MM.1S (cell line): ENCODE measurements at regions not wholly inside any gene's neighbourhood (a gene's known extent, or its start where the extent isn't known, plus 50 kb on each side); places are given as distances from the start of the nearest gene placed in this dataset.

Experiments used
- DNase-seq: peaks from one replicate; pipeline ENCODE4 v3.0.0-alpha.2; 2015
- H2AFZ ChIP-seq: fragments of 300-600 bp; sonication (generic); 2 replicates; pipeline ENCODE4 v1.6.0; 2016; ENCODE audit warnings: antibody characterized with exemption, low read length
- H3F3A ChIP-seq: fragments of 300-600 bp; sonication (generic); 2 replicates; pipeline ENCODE4 v1.6.1; 2016; ENCODE audit warnings: mild to moderate bottlenecking, antibody characterized with exemption, low read length, moderate library complexity, mixed read lengths; ENCODE audit not compliant: insufficient read depth
- H3K27ac ChIP-seq: fragments of 300-600 bp; sonication (generic); 2 replicates; pipeline ENCODE4 v1.5.1; 2016; ENCODE audit warnings: mild to moderate bottlenecking, low read length
- H3K27me3 ChIP-seq: fragments of 300-600 bp; sonication (generic); replicated peaks from 2 replicates; pipeline ENCODE4 v1.6.0; 2016; ENCODE audit warnings: low read length; ENCODE audit not compliant: insufficient read depth
- H3K36me3 ChIP-seq: fragments of 300-600 bp; sonication (generic); replicated peaks from 2 replicates; pipeline ENCODE4 v1.6.1; 2016; ENCODE audit warnings: mild to moderate bottlenecking, low read length, mixed read lengths; ENCODE audit not compliant: insufficient read depth
- H3K4me1 ChIP-seq: fragments of 300-600 bp; sonication (generic); 2 replicates; pipeline ENCODE4 v1.6.1; 2016; ENCODE audit warnings: low read length, mixed read lengths
- H3K4me2 ChIP-seq: fragments of 300-600 bp; sonication (generic); 2 replicates; pipeline ENCODE4 v1.6.0; 2016; ENCODE audit warnings: low read depth, low read length
- H3K4me3 ChIP-seq: fragments of 300-600 bp; sonication (generic); 2 replicates; pipeline ENCODE4 v1.5.1; 2016; ENCODE audit warnings: low read length, mixed read lengths
- H3K79me2 ChIP-seq: fragments of 300-600 bp; sonication (generic); 2 replicates; pipeline ENCODE4 v1.6.1; 2016; ENCODE audit warnings: mixed run types, low read length, mixed read lengths
- H3K9ac ChIP-seq: fragments of 300-600 bp; sonication (generic); 2 replicates; pipeline ENCODE4 v1.6.1; 2016; ENCODE audit warnings: low read length, mixed read lengths
- H3K9me2 ChIP-seq: fragments of 300-600 bp; sonication (generic); replicated peaks from 2 replicates; pipeline ENCODE4 v1.6.1; 2016; ENCODE audit warnings: mild to moderate bottlenecking, low read length, mixed read lengths; ENCODE audit not compliant: insufficient read depth
- H3K9me3 ChIP-seq: fragments of 300-600 bp; sonication (generic); replicated peaks from 2 replicates; pipeline ENCODE4 v1.6.1; 2016; ENCODE audit warnings: mild to moderate bottlenecking, low read length, mixed read lengths; ENCODE audit not compliant: insufficient read depth
- H4K20me1 ChIP-seq: fragments of 300-600 bp; sonication (generic); 2 replicates; pipeline ENCODE4 v1.6.1; 2016; ENCODE audit warnings: mild to moderate bottlenecking, low read length, moderate library complexity, mixed read lengths; ENCODE audit not compliant: insufficient read depth
- CTCF ChIP-seq: fragments of 300-600 bp; sonication (generic); IDR thresholded peaks from 2 replicates; pipeline ENCODE4 v1.5.1; 2016; ENCODE audit warnings: antibody characterized with exemption, low read length, mixed read lengths
- EZH2 ChIP-seq: fragments of 300-600 bp; sonication (generic); optimal IDR thresholded peaks from 2 replicates; pipeline ENCODE3; 2017; ENCODE audit warnings: low read depth, mild to moderate bottlenecking, antibody characterized with exemption, low read length, mixed read lengths
- EZH2phosphoT487 ChIP-seq: fragments of 300-600 bp; sonication (generic); IDR thresholded peaks from 2 replicates; pipeline ENCODE4 v1.6.1; 2018; ENCODE audit warnings: antibody characterized with exemption, low read length

- no peak for DNase-seq
- no peaks in the 10 kb centered on the region for H3K9me3 ChIP-seq
- H3K4me2 ChIP-seq, result no peak overlapping the region
- H3K4me1 ChIP-seq, result no peaks in the 10 kb centered on the region
- no peak overlapping the region for H3K9ac ChIP-seq
- H2AFZ ChIP-seq, result no peak overlapping the region
- H3K27ac ChIP-seq, result no peak overlapping the region
- H3F3A ChIP-seq, result no peaks in the 10 kb centered on the region
- TF ChIP-seq CTCF (no peak), EZH2 (no peak), EZH2phosphoT487 (no peak)
- H3K36me3 ChIP-seq, result no peaks in the 10 kb centered on the region
- H3K9me2 ChIP-seq, result no peaks in the 10 kb centered on the region
- no peaks in the 10 kb centered on the region for H4K20me1 ChIP-seq
- no peak overlapping the region for H3K4me3 ChIP-seq
- H3K79me2 ChIP-seq, result no peaks in the 10 kb centered on the region
- H3K27me3 ChIP-seq, result no peaks in the 10 kb centered on the region
These were observed 106.2 kb upstream of the PITRM1 start for GRCh38 chr10:3278771-3279170.

- no peak overlapping the region for H2AFZ ChIP-seq
- H3F3A ChIP-seq, result no peaks in the 10 kb centered on the region
- H3K9me2 ChIP-seq, result no peaks in the 10 kb centered on the region
- TF ChIP-seq EZH2phosphoT487 (no peak), EZH2 (no peak), CTCF (no peak)
- H4K20me1 ChIP-seq, result no peaks in the 10 kb centered on the region
- no peaks in the 10 kb centered on the region for H3K4me1 ChIP-seq
- no peak overlapping the region for H3K4me2 ChIP-seq
- H3K4me3 ChIP-seq, result no peak overlapping the region
- H3K27me3 ChIP-seq, result no peaks in the 10 kb centered on the region
- no peak for DNase-seq
- H3K79me2 ChIP-seq, result no peaks in the 10 kb centered on the region
- H3K36me3 ChIP-seq, result no peaks in the 10 kb centered on the region
- no peaks in the 10 kb centered on the region for H3K9me3 ChIP-seq
- H3K9ac ChIP-seq, result no peak overlapping the region
- H3K27ac ChIP-seq, result no peak overlapping the region
These were observed 105.0 kb upstream of the PITRM1 start for GRCh38 chr10:3277566-3277965.

- H3K9me3 ChIP-seq, result no peaks in the 10 kb centered on the region
- no peaks in the 10 kb centered on the region for H3F3A ChIP-seq
- no peak for DNase-seq
- no peak overlapping the region for H3K4me3 ChIP-seq
- no peaks in the 10 kb centered on the region for H3K9me2 ChIP-seq
- H3K27me3 ChIP-seq, result no peaks in the 10 kb centered on the region
- no peak overlapping the region for H3K9ac ChIP-seq
- H3K27ac ChIP-seq, result no peak overlapping the region
- H3K4me2 ChIP-seq, result no peak overlapping the region
- no peaks in the 10 kb centered on the region for H3K79me2 ChIP-seq
- H3K36me3 ChIP-seq, result no peaks in the 10 kb centered on the region
- TF ChIP-seq EZH2 (no peak), EZH2phosphoT487 (no peak), CTCF (no peak)
- no peaks in the 10 kb centered on the region for H3K4me1 ChIP-seq
- H4K20me1 ChIP-seq, result no peaks in the 10 kb centered on the region
- no peak overlapping the region for H2AFZ ChIP-seq
These were observed 101.8 kb upstream of the PITRM1 start for GRCh38 chr10:3274414-3274813.
